Esophagus squamous epithelium (tissue), 5 donors: ENCODE measurements at regions not wholly inside any gene's neighbourhood (a gene's known extent, or its start where the extent isn't known, plus 50 kb on each side); places are given as distances from the start of the nearest gene placed in this dataset.

Source experiments
- DNase-seq: peaks from one replicate; lab custom pipeline; 2025; lab: John Stamatoyannopoulos, UW
- H3K27ac ChIP-seq, 4 donors: fragments of 200-600 bp; sonication (generic); one replicate each; pipeline ENCODE4 v1.5.1; 2016 to 2019; ENCODE audit warnings: mild to moderate bottlenecking in 1 of 4
- H3K27me3 ChIP-seq, 4 donors: fragments of 200-600 bp; sonication (generic); 1 replicate in 3 of 4; 2 replicates in 1 of 4; pipeline versions ENCODE4 v1.5.1 to v1.6.0; 2017 to 2021; ENCODE audit warnings: antibody characterized with exemption in 1 of 4
- H3K36me3 ChIP-seq, 3 donors: fragments of 200-600 bp; sonication (generic); one replicate each; pipeline ENCODE4 v1.5.1; 2016 to 2019
- H3K4me1 ChIP-seq, 3 donors: fragments of 200-600 bp; sonication (generic); one replicate each; pipeline ENCODE4 v1.5.1; 2017 to 2019
- H3K4me3 ChIP-seq, 4 donors: fragments of 200-600 bp; sonication (generic); 1 replicate in 3 of 4; 2 replicates in 1 of 4; pipeline ENCODE4 v1.5.1; 2016 to 2019; ENCODE audit warnings: mild to moderate bottlenecking in 2 of 4, moderate library complexity in 1 of 4
- H3K9me3 ChIP-seq, 3 donors: fragments of 200-600 bp; sonication (generic); one replicate each; pipeline ENCODE4 v1.5.1; 2016 to 2019
- CTCF ChIP-seq, 6 experiments: fragments of 450-650 bp in 4 of 6; fragments of 200-600 bp in 2 of 6; sonication (generic) in 2 of 6; IDR thresholded peaks; one replicate each; pipeline ENCODE4 v1.5.1; 2016 to 2019; ENCODE audit warnings: antibody characterized with exemption in 6 of 6, mild to moderate bottlenecking in 4 of 6, moderate library complexity in 4 of 6
- POLR2A ChIP-seq, 4 donors: fragments of 450-650 bp; IDR thresholded peaks; one replicate each; pipeline ENCODE4 v1.6.1; 2017; ENCODE audit warnings: antibody characterized with exemption in 4 of 4, mild to moderate bottlenecking in 4 of 4, moderate library complexity in 3 of 4
- WGBS, 2 donors: methylation state at CpG; one replicate each; pipeline ENCODE4 v1.1.5; 2018; 5-methylcytosine and 5-hydroxymethylcytosine counted together
- intact Hi-C: fragments of 100-400 bp; cut with DNase I; formaldehyde crosslinking; loops from one replicate; pipeline ENCODE4 v1.15.0; 2022
- donor health status: DM: yes; HTN: yes; CAD: no.

- Histone ChIP-seq H3K27me3 (no peaks in the 10 kb centered on the region), H3K4me1 (no peaks in the 10 kb centered on the region), H3K36me3 (no peaks in the 10 kb centered on the region), H3K9me3 (no peaks in the 10 kb centered on the region), H3K27ac (no peak overlapping the region), H3K4me3 (no peak overlapping the region)
- intact Hi-C loops: no loop called here
- DNase-seq: no peak
- TF ChIP-seq POLR2A (IDR thresholded peaks at IDR 0.05) (no peak), CTCF (IDR thresholded peaks at IDR 0.05) (no peak)
- 87 to 88% methylated on average over 5 of the region's 5 CpGs for WGBS, 2 donors
These were observed 366.4 kb upstream of the CXADR start for GRCh38 chr21:17146426-17146825.

- intact Hi-C loops: no loop called here
- no peak for TF ChIP-seq POLR2A (IDR thresholded peaks at IDR 0.05)
- TF ChIP-seq CTCF (IDR thresholded peaks at IDR 0.05): no peak
- Histone ChIP-seq H3K4me1 (no peaks in the 10 kb centered on the region), H3K27ac (no peak overlapping the region), H3K27me3 (no peaks in the 10 kb centered on the region), H3K4me3 (no peak overlapping the region), H3K9me3 (peaks cover 0 to 4% (median 0%) of the 10 kb centered on the region in 3 donors), H3K36me3 (no peaks in the 10 kb centered on the region)
- DNase-seq: no peak
- WGBS, 2 donors: 56 to 57% methylated on average over 2 of the region's 2 CpGs
These were observed 353.1 kb upstream of the CXADR start for GRCh38 chr21:17159697-17160096.

- no peak for DNase-seq
These were observed 327.2 kb upstream of the CXADR start for GRCh38 chr21:17185674-17186073.

GRCh38 chr21:17189963-17190362 lies 322.9 kb upstream of the CXADR start:
- no peak for TF ChIP-seq CTCF (IDR thresholded peaks at IDR 0.05)
- no peak for TF ChIP-seq POLR2A (IDR thresholded peaks at IDR 0.05)
- no peak for DNase-seq
- peaks cover 0 to 6% (median 0%) of the 10 kb centered on the region in 3 donors for H3K4me1 ChIP-seq
- no peaks in the 10 kb centered on the region for H3K36me3 ChIP-seq
- peaks cover 0 to 11% (median 0%) of the 10 kb centered on the region in 3 donors for H3K9me3 ChIP-seq
- H3K4me3 ChIP-seq: no peak overlapping the region
- no peak overlapping the region for H3K27ac ChIP-seq
- no peaks in the 10 kb centered on the region for H3K27me3 ChIP-seq
- intact Hi-C loops: no loop called here
- 39 to 47% methylated on average over 2 of the region's 2 CpGs for WGBS, 2 donors

More at GRCh38 chr21:17185674-17186073, 327.2 kb upstream of the CXADR start:
- Histone ChIP-seq H3K4me1 (no peaks in the 10 kb centered on the region), H3K4me3 (no peak overlapping the region), H3K27me3 (no peaks in the 10 kb centered on the region), H3K27ac (no peak overlapping the region), H3K36me3 (no peaks in the 10 kb centered on the region), H3K9me3 (no peaks in the 10 kb centered on the region)
- TF ChIP-seq CTCF (IDR thresholded peaks at IDR 0.05) (no peak), POLR2A (IDR thresholded peaks at IDR 0.05) (no peak)
- intact Hi-C loops: no loop called here
- 46 to 63% methylated on average over 3 of the region's 3 CpGs for WGBS, 2 donors

GRCh38 chr21:17191346-17191993 lies 321.4 kb upstream of the CXADR start:
- no peaks in the 10 kb centered on the region for H3K27me3 ChIP-seq
- peaks cover 0 to 9% (median 0%) of the 10 kb centered on the region in 3 donors for H3K4me1 ChIP-seq
- intact Hi-C loops: no loop called here
- H3K36me3 ChIP-seq: no peaks in the 10 kb centered on the region
- DNase-seq: no peak
- 0% methylated on average over 1 of the region's 1 CpG; no CpG with 5 or more reads in 1 of the 2 donors for WGBS, 2 donors
- peak overlapping the region in 1 of 4 donors; percentile 47 for H3K27ac ChIP-seq
- TF ChIP-seq CTCF (IDR thresholded peaks at IDR 0.05) (no peak), POLR2A (IDR thresholded peaks at IDR 0.05) (no peak)
- H3K4me3 ChIP-seq: peak overlapping the region in 1 of 4 donors; percentile 49
- H3K9me3 ChIP-seq: peaks cover 0 to 11% (median 0%) of the 10 kb centered on the region in 3 donors
